GM21825 (cell line): ENCODE measurements at regions not wholly inside any gene's neighbourhood (a gene's known extent, or its start where the extent isn't known, plus 50 kb on each side); places are given as distances from the start of the nearest gene placed in this dataset.

Experiments used
- ATAC-seq: cut with Tn5 transposase; IDR thresholded peaks from one replicate; pipeline ENCODE4 v1.9.1; 2021; ENCODE audit warnings: mild to moderate bottlenecking, moderate library complexity; ENCODE audit not compliant: unreplicated experiment

GRCh38 chr7:113825832-113826231 lies 93.0 kb downstream of the PPP1R3A start:
- no peak for ATAC-seq

- ATAC-seq, result no peak
These were observed 94.5 kb downstream of the PPP1R3A start for GRCh38 chr7:113824117-113824823.

- ATAC-seq, result no peak
These were observed 99.3 kb downstream of the PPP1R3A start for GRCh38 chr7:113819474-113819873.

GRCh38 chr7:113816639-113817038 lies 102.2 kb downstream of the PPP1R3A start:
- no peak for ATAC-seq

GRCh38 chr7:113813471-113813870 lies 105.3 kb downstream of the PPP1R3A start:
- ATAC-seq, result no peak

GRCh38 chr7:113812591-113813255 lies 106.1 kb downstream of the PPP1R3A start:
- ATAC-seq, result no peak

GRCh38 chr7:113810080-113810744 lies 108.6 kb downstream of the PPP1R3A start:
- ATAC-seq, result no peak

- ATAC-seq, result no peak
These were observed 109.2 kb downstream of the PPP1R3A start for GRCh38 chr7:113809581-113809980.

- no peak for ATAC-seq
These were observed 112.0 kb downstream of the PPP1R3A start for GRCh38 chr7:113806633-113807327.

GRCh38 chr7:113805976-113806375 lies 112.8 kb downstream of the PPP1R3A start:
- no peak for ATAC-seq

- ATAC-seq, result no peak
These were observed 114.2 kb downstream of the PPP1R3A start for GRCh38 chr7:113804475-113805095.

- ATAC-seq, result no peak
These were observed 117.1 kb downstream of the PPP1R3A start for GRCh38 chr7:113801751-113802150.

- no peak for ATAC-seq
These were observed 118.0 kb downstream of the PPP1R3A start for GRCh38 chr7:113800826-113801225.

- peak; percentile 96 for ATAC-seq
These were observed 118.9 kb downstream of the PPP1R3A start for GRCh38 chr7:113799896-113800295.

- ATAC-seq, result no peak
These were observed 121.3 kb downstream of the PPP1R3A start for GRCh38 chr7:113797420-113798010.

- ATAC-seq, result no peak
These were observed 122.3 kb downstream of the PPP1R3A start for GRCh38 chr7:113796557-113796956.

- no peak for ATAC-seq
These were observed 124.2 kb downstream of the PPP1R3A start for GRCh38 chr7:113794573-113794972.

- no peak for ATAC-seq
These were observed 125.6 kb downstream of the PPP1R3A start for GRCh38 chr7:113793171-113793570.

GRCh38 chr7:113790025-113790424 lies 128.8 kb downstream of the PPP1R3A start:
- no peak for ATAC-seq

GRCh38 chr7:113787106-113787505 lies 131.7 kb downstream of the PPP1R3A start:
- ATAC-seq, result no peak

- no peak for ATAC-seq
These were observed 133.9 kb downstream of the PPP1R3A start for GRCh38 chr7:113784956-113785355.
